Liver (tissue), 3 donors: ENCODE measurements at regions not wholly inside any gene's neighbourhood (a gene's known extent, or its start where the extent isn't known, plus 50 kb on each side); places are given as distances from the start of the nearest gene placed in this dataset.

Experiments used
- GABPA ChIP-seq, 2 donors: IDR thresholded peaks in 1 of 2; conservative IDR thresholded peaks in 1 of 2; 2 replicates each; pipeline ENCODE4 v1.6.1; 2016; ENCODE audit warnings: antibody characterized with exemption in 2 of 2, mild to moderate bottlenecking in 1 of 2, moderate library complexity in 1 of 2
- JUND ChIP-seq, 2 donors: IDR thresholded peaks; 2 replicates each; pipeline ENCODE4 v1.6.1; 2016; ENCODE audit warnings: antibody characterized with exemption in 2 of 2
- RAD21 ChIP-seq, 2 donors: IDR thresholded peaks; 2 replicates each; pipeline ENCODE4 v1.6.1; 2016; ENCODE audit warnings: antibody characterized with exemption in 2 of 2, mild to moderate bottlenecking in 2 of 2
- RXRA ChIP-seq, 2 donors: IDR thresholded peaks; 2 replicates each; pipeline ENCODE4 v1.6.1; 2017 to 2018; ENCODE audit warnings: antibody characterized with exemption in 2 of 2, mild to moderate bottlenecking in 1 of 2
- TAF1 ChIP-seq: conservative IDR thresholded peaks from 2 replicates; pipeline ENCODE4 v1.6.1; 2016; ENCODE audit warnings: antibody characterized with exemption, mild to moderate bottlenecking
- YY1 ChIP-seq: IDR thresholded peaks from 2 replicates; pipeline ENCODE4 v1.6.1; 2016; ENCODE audit warnings: antibody characterized with exemption, mild to moderate bottlenecking
- TF ChIP-seq, protein P1 (sequence below): IDR thresholded peaks from 2 replicates; pipeline ENCODE4 v1.6.1; 2016; ENCODE audit warnings: antibody characterized with exemption
- TF ChIP-seq, protein P2 (sequence below): IDR thresholded peaks from 2 replicates; pipeline ENCODE4 v1.6.1; 2016; ENCODE audit warnings: antibody characterized with exemption
- TF ChIP-seq, protein P3 (sequence below): fragments of 150-350 bp; IDR thresholded peaks from 2 replicates; pipeline ENCODE4 v1.5.1; 2017; ENCODE audit warnings: improper control_type of control experiment, low read depth, low read length; ENCODE audit not compliant: missing input control
- TF ChIP-seq, protein P4 (sequence below): IDR thresholded peaks from 2 replicates; pipeline ENCODE4 v1.6.1; 2016; ENCODE audit warnings: antibody characterized with exemption
- TF ChIP-seq, protein P5 (sequence below): IDR thresholded peaks from 2 replicates; pipeline ENCODE4 v1.6.1; 2016; ENCODE audit warnings: antibody characterized with exemption, mild to moderate bottlenecking
- donor health status: healthy.
- donor health status: healthy.

DNA sequence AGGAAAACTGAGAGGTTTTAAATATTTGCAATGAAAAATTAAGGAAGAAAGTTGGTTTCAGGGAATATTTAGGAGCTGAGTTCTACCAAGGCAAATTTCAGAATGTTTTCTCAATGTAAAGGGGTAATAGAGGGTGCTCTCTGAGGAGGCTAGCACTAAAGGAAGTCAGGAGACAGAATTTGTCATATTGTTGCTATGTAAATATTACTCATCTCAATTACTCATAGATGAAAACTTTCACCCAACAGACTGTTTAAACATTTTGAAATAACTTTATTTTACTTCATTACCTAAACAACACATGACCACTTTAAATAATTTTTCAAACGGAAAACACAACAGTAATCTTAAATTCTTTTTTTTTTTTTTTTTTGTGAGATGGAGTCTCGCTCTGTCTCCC, 274.8 kb upstream of the NRG3 start:
- no peak for TF ChIP-seq JUND (IDR thresholded peaks at IDR 0.05)
- no peak for TF ChIP-seq TAF1
- TF ChIP-seq, protein P1, sequence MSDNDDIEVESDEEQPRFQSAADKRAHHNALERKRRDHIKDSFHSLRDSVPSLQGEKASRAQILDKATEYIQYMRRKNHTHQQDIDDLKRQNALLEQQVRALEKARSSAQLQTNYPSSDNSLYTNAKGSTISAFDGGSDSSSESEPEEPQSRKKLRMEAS = no peak
- TF ChIP-seq, protein P2, sequence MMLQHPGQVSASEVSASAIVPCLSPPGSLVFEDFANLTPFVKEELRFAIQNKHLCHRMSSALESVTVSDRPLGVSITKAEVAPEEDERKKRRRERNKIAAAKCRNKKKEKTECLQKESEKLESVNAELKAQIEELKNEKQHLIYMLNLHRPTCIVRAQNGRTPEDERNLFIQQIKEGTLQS = no peak
- TF ChIP-seq, protein P3, sequence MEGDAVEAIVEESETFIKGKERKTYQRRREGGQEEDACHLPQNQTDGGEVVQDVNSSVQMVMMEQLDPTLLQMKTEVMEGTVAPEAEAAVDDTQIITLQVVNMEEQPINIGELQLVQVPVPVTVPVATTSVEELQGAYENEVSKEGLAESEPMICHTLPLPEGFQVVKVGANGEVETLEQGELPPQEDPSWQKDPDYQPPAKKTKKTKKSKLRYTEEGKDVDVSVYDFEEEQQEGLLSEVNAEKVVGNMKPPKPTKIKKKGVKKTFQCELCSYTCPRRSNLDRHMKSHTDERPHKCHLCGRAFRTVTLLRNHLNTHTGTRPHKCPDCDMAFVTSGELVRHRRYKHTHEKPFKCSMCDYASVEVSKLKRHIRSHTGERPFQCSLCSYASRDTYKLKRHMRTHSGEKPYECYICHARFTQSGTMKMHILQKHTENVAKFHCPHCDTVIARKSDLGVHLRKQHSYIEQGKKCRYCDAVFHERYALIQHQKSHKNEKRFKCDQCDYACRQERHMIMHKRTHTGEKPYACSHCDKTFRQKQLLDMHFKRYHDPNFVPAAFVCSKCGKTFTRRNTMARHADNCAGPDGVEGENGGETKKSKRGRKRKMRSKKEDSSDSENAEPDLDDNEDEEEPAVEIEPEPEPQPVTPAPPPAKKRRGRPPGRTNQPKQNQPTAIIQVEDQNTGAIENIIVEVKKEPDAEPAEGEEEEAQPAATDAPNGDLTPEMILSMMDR = no peak
- no peak for TF ChIP-seq GABPA (IDR thresholded peaks at IDR 0.05 in 1 of 2, conservative IDR thresholded peaks at IDR 0.05 in 1 of 2)
- TF ChIP-seq, protein P4, sequence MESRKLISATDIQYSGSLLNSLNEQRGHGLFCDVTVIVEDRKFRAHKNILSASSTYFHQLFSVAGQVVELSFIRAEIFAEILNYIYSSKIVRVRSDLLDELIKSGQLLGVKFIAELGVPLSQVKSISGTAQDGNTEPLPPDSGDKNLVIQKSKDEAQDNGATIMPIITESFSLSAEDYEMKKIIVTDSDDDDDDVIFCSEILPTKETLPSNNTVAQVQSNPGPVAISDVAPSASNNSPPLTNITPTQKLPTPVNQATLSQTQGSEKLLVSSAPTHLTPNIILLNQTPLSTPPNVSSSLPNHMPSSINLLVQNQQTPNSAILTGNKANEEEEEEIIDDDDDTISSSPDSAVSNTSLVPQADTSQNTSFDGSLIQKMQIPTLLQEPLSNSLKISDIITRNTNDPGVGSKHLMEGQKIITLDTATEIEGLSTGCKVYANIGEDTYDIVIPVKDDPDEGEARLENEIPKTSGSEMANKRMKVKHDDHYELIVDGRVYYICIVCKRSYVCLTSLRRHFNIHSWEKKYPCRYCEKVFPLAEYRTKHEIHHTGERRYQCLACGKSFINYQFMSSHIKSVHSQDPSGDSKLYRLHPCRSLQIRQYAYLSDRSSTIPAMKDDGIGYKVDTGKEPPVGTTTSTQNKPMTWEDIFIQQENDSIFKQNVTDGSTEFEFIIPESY = no peak
- no peak for TF ChIP-seq YY1
- TF ChIP-seq, protein P5, sequence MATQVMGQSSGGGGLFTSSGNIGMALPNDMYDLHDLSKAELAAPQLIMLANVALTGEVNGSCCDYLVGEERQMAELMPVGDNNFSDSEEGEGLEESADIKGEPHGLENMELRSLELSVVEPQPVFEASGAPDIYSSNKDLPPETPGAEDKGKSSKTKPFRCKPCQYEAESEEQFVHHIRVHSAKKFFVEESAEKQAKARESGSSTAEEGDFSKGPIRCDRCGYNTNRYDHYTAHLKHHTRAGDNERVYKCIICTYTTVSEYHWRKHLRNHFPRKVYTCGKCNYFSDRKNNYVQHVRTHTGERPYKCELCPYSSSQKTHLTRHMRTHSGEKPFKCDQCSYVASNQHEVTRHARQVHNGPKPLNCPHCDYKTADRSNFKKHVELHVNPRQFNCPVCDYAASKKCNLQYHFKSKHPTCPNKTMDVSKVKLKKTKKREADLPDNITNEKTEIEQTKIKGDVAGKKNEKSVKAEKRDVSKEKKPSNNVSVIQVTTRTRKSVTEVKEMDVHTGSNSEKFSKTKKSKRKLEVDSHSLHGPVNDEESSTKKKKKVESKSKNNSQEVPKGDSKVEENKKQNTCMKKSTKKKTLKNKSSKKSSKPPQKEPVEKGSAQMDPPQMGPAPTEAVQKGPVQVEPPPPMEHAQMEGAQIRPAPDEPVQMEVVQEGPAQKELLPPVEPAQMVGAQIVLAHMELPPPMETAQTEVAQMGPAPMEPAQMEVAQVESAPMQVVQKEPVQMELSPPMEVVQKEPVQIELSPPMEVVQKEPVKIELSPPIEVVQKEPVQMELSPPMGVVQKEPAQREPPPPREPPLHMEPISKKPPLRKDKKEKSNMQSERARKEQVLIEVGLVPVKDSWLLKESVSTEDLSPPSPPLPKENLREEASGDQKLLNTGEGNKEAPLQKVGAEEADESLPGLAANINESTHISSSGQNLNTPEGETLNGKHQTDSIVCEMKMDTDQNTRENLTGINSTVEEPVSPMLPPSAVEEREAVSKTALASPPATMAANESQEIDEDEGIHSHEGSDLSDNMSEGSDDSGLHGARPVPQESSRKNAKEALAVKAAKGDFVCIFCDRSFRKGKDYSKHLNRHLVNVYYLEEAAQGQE = no peak
- no peak for TF ChIP-seq RAD21 (IDR thresholded peaks at IDR 0.05)
- TF ChIP-seq RXRA (IDR thresholded peaks at IDR 0.05) = no peak
